GM21528 (cell line): ENCODE measurements at regions not wholly inside any gene's neighbourhood (a gene's known extent, or its start where the extent isn't known, plus 50 kb on each side); places are given as distances from the start of the nearest gene placed in this dataset.

ENCODE experiments used
- ATAC-seq: cut with Tn5 transposase; IDR thresholded peaks from one replicate; pipeline ENCODE4 v1.9.1; 2021; ENCODE audit warnings: mild to moderate bottlenecking, moderate library complexity; ENCODE audit not compliant: unreplicated experiment, low FRiP score

GRCh38 chr2:40559175-40559574 lies 107.3 kb upstream of the SLC8A1 start:
- ATAC-seq = no peak

GRCh38 chr2:40564184-40564583 lies 112.3 kb upstream of the SLC8A1 start:
- no peak for ATAC-seq

- ATAC-seq = no peak
Observed at GRCh38 chr2:40579247-40579646, 127.4 kb upstream of the SLC8A1 start.

GRCh38 chr2:40584432-40584831 lies 132.5 kb upstream of the SLC8A1 start:
- no peak for ATAC-seq

- no peak for ATAC-seq
Observed at GRCh38 chr2:40591774-40592173, 139.9 kb upstream of the SLC8A1 start.

- ATAC-seq = no peak
Observed at GRCh38 chr2:40592218-40592617, 140.3 kb upstream of the SLC8A1 start.

GRCh38 chr2:40606862-40607261 lies 155.0 kb upstream of the SLC8A1 start:
- no peak for ATAC-seq

GRCh38 chr2:40611196-40611595 lies 159.3 kb upstream of the SLC8A1 start:
- ATAC-seq = no peak

GRCh38 chr2:40625849-40626248 lies 174.0 kb upstream of the SLC8A1 start:
- ATAC-seq = no peak

GRCh38 chr2:40628556-40628955 lies 176.7 kb upstream of the SLC8A1 start:
- no peak for ATAC-seq

GRCh38 chr2:40629768-40630434 lies 178.0 kb upstream of the SLC8A1 start:
- no peak for ATAC-seq

- no peak for ATAC-seq
Observed at GRCh38 chr2:40639320-40639719, 187.4 kb upstream of the SLC8A1 start.

- ATAC-seq = no peak
Observed at GRCh38 chr2:40642237-40642636, 190.3 kb upstream of the SLC8A1 start.

- ATAC-seq = no peak
Observed at GRCh38 chr2:40642726-40643125, 190.8 kb upstream of the SLC8A1 start.

- no peak for ATAC-seq
Observed at GRCh38 chr2:40646642-40647041, 194.8 kb upstream of the SLC8A1 start.

- no peak for ATAC-seq
Observed at GRCh38 chr2:40652155-40652554, 200.3 kb upstream of the SLC8A1 start.

- ATAC-seq = no peak
Observed at GRCh38 chr2:40653829-40654228, 201.9 kb upstream of the SLC8A1 start.

GRCh38 chr2:40654346-40654745 lies 202.5 kb upstream of the SLC8A1 start:
- ATAC-seq = no peak

GRCh38 chr2:40658941-40659340 lies 207.1 kb upstream of the SLC8A1 start:
- ATAC-seq = no peak

- no peak for ATAC-seq
Observed at GRCh38 chr2:40665493-40666232, 213.8 kb upstream of the SLC8A1 start.

- ATAC-seq = no peak
Observed at GRCh38 chr2:40666398-40666797, 214.5 kb upstream of the SLC8A1 start.

- no peak for ATAC-seq
Observed at GRCh38 chr2:40668425-40668824, 216.5 kb upstream of the SLC8A1 start.
